ENCODE measurements at regions not wholly inside any gene's neighbourhood (a gene's known extent, or its start where the extent isn't known, plus 50 kb on each side); places are given as distances from the start of the nearest gene placed in this dataset.

- no peak overlapping the region for H3K4me3 ChIP-seq (ENCODE audit: low read depth, low read length)
- DNase-seq (ENCODE audit: low read depth): no peak
- no peak for TF ChIP-seq CTCF (IDR thresholded peaks at IDR 0.05; ENCODE audit: insufficient read depth, low read depth, low read length)
These were observed 105.4 kb upstream of the GLI3 start for GRCh38 chr7:42342381-42342780.

- peak; percentile 28 for DNase-seq (ENCODE audit: low read depth)
- no peak overlapping the region for H3K4me3 ChIP-seq (ENCODE audit: low read depth, low read length)
- TF ChIP-seq CTCF (IDR thresholded peaks at IDR 0.05; ENCODE audit: insufficient read depth, low read depth, low read length): no peak
These were observed 103.4 kb upstream of the GLI3 start for GRCh38 chr7:42340436-42340835.

- H3K4me3 ChIP-seq (ENCODE audit: low read depth, low read length): no peak overlapping the region
- TF ChIP-seq CTCF (IDR thresholded peaks at IDR 0.05; ENCODE audit: insufficient read depth, low read depth, low read length): no peak
- no peak for DNase-seq (ENCODE audit: low read depth)
These were observed 102.0 kb upstream of the GLI3 start for GRCh38 chr7:42338916-42339540.

- H3K4me3 ChIP-seq (ENCODE audit: low read depth, low read length): no peak overlapping the region
- no peak for TF ChIP-seq CTCF (IDR thresholded peaks at IDR 0.05; ENCODE audit: insufficient read depth, low read depth, low read length)
- DNase-seq (ENCODE audit: low read depth): peak; percentile 84
These were observed 101.4 kb upstream of the GLI3 start for GRCh38 chr7:42338231-42338915.

GRCh38 chr7:42337225-42337905, 100.4 kb upstream of the GLI3 start:
- no peak for TF ChIP-seq CTCF (IDR thresholded peaks at IDR 0.05; ENCODE audit: insufficient read depth, low read depth, low read length)
- no peak for DNase-seq (ENCODE audit: low read depth)
- H3K4me3 ChIP-seq (ENCODE audit: low read depth, low read length): no peak overlapping the region

GRCh38 chr7:42332605-42333222, 95.7 kb upstream of the GLI3 start:
- no peak overlapping the region for H3K4me3 ChIP-seq (ENCODE audit: low read depth, low read length)
- no peak for TF ChIP-seq CTCF (IDR thresholded peaks at IDR 0.05; ENCODE audit: insufficient read depth, low read depth, low read length)
- DNase-seq (ENCODE audit: low read depth): no peak

Measured in fibroblast of villous mesenchyme (primary cell).